BLaER1 (cell line): ENCODE measurements at regions not wholly inside any gene's neighbourhood (a gene's known extent, or its start where the extent isn't known, plus 50 kb on each side); places are given as distances from the start of the nearest gene placed in this dataset.

ENCODE experiments used
- H3K27ac ChIP-seq: shearing (Covaris generic); formaldehyde crosslinking; 2 replicates; pipeline ENCODE4 v1.8.1; 2022
- H3K27me3 ChIP-seq: shearing (Covaris generic); formaldehyde crosslinking; 2 replicates; pipeline ENCODE4 v1.8.1; 2022
- H3K36me3 ChIP-seq: shearing (Covaris generic); formaldehyde crosslinking; 2 replicates; pipeline ENCODE4 v1.8.1; 2022
- H3K4me1 ChIP-seq: shearing (Covaris generic); formaldehyde crosslinking; 2 replicates; pipeline ENCODE4 v1.8.1; 2022
- H3K4me2 ChIP-seq: shearing (Covaris generic); formaldehyde crosslinking; 2 replicates; pipeline ENCODE4 v1.8.1; 2022
- H3K4me3 ChIP-seq: shearing (Covaris generic); formaldehyde crosslinking; 2 replicates; pipeline ENCODE4 v1.8.1; 2022
- H3K9ac ChIP-seq: shearing (Covaris generic); formaldehyde crosslinking; 2 replicates; pipeline ENCODE4 v1.8.1; 2022
- H3K9me3 ChIP-seq: shearing (Covaris generic); formaldehyde crosslinking; 2 replicates; pipeline ENCODE4 v1.8.1; 2022
- H4K20me1 ChIP-seq: shearing (Covaris generic); formaldehyde crosslinking; 2 replicates; pipeline ENCODE4 v1.8.1; 2022
- Cebpa-rat ChIP-seq: shearing (Covaris generic); IDR thresholded peaks from 2 replicates; pipeline ENCODE4 v1.8.1; 2022

GRCh38 chr6:14540276-14540675, 422.7 kb downstream of the CD83 start:
- Histone ChIP-seq H4K20me1 (no peaks in the 10 kb centered on the region), H3K4me2 (no peak overlapping the region), H3K27me3 (no peaks in the 10 kb centered on the region), H3K9ac (no peak overlapping the region), H3K4me3 (no peak overlapping the region), H3K9me3 (no peaks in the 10 kb centered on the region), H3K27ac (no peak overlapping the region), H3K36me3 (no peaks in the 10 kb centered on the region), H3K4me1 (peaks cover 41% of the 10 kb centered on the region)
- TF ChIP-seq Cebpa-rat: no peak

GRCh38 chr6:14540810-14541540, 423.4 kb downstream of the CD83 start:
- Histone ChIP-seq H3K4me3 (no peak overlapping the region), H3K9ac (no peak overlapping the region)

GRCh38 chr6:14542670-14543366, 425.2 kb downstream of the CD83 start:
- peak overlapping the region; percentile 31; the same call in 1 of the 2 replicates for H3K4me2 ChIP-seq
- H4K20me1 ChIP-seq: no peaks in the 10 kb centered on the region
- H3K9me3 ChIP-seq: no peaks in the 10 kb centered on the region
- H3K27ac ChIP-seq: no peak overlapping the region
- H3K36me3 ChIP-seq: no peaks in the 10 kb centered on the region
- H3K9ac ChIP-seq: no peak overlapping the region
- TF ChIP-seq Cebpa-rat: no peak
- H3K27me3 ChIP-seq: no peaks in the 10 kb centered on the region
- peaks cover 49% of the 10 kb centered on the region for H3K4me1 ChIP-seq
- no peak overlapping the region for H3K4me3 ChIP-seq

More at GRCh38 chr6:14540810-14541540, 423.4 kb downstream of the CD83 start:
- Histone ChIP-seq H3K9me3 (no peaks in the 10 kb centered on the region), H3K4me1 (peaks cover 48% of the 10 kb centered on the region), H3K27ac (no peak overlapping the region), H4K20me1 (no peaks in the 10 kb centered on the region), H3K36me3 (no peaks in the 10 kb centered on the region), H3K27me3 (no peaks in the 10 kb centered on the region), H3K4me2 (no peak overlapping the region)
- TF ChIP-seq Cebpa-rat: no peak

DNA sequence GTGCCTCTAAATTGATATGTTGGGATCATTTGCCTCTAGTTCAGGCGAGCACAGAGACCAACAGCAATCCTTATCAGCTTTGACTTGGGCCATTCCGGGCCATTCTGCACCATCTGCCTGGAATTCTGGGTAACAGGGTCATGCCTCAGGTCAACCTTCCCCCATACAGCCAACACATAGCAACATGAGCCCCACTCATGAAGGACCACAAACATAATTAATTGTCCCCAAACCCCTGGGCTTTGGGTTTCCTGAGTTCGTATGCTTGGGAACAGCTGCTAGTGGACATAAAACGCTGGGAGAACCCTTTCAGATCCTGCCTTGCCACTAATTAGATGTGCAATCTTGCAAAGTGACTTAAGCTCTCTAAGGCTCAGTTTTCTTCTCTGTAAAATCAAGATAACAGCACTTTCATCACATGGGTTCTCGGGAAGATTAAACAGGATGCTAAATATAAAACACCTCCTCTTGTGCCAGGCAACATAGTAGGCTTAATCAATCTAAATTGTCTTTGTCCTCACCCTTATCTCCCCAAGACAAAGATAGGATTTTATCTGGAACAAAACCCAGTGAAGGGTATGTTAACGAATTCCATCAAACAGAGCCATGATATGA, 426.5 kb downstream of the CD83 start:
- Histone ChIP-seq H3K9ac (no peak overlapping the region), H3K4me2 (peak overlapping the region; percentile 59), H3K27ac (no peak overlapping the region), H3K36me3 (no peaks in the 10 kb centered on the region), H3K9me3 (no peaks in the 10 kb centered on the region), H3K27me3 (no peaks in the 10 kb centered on the region), H4K20me1 (no peaks in the 10 kb centered on the region), H3K4me1 (peaks cover 49% of the 10 kb centered on the region), H3K4me3 (no peak overlapping the region)
- TF ChIP-seq Cebpa-rat: no peak

GRCh38 chr6:14544666-14545065, 427.1 kb downstream of the CD83 start:
- no peaks in the 10 kb centered on the region for H3K27me3 ChIP-seq
- no peak for TF ChIP-seq Cebpa-rat
- no peaks in the 10 kb centered on the region for H4K20me1 ChIP-seq
- H3K9ac ChIP-seq: no peak overlapping the region
- H3K4me1 ChIP-seq: peaks cover 53% of the 10 kb centered on the region
- no peak overlapping the region for H3K27ac ChIP-seq
- H3K36me3 ChIP-seq: no peaks in the 10 kb centered on the region
- H3K4me2 ChIP-seq: peak overlapping the region; percentile 59
- no peak overlapping the region for H3K4me3 ChIP-seq
- H3K9me3 ChIP-seq: no peaks in the 10 kb centered on the region

- Histone ChIP-seq H3K27ac (no peak overlapping the region), H3K9ac (no peak overlapping the region), H3K4me3 (no peak overlapping the region), H3K4me2 (peak overlapping the region; percentile 59), H3K9me3 (no peaks in the 10 kb centered on the region), H3K36me3 (no peaks in the 10 kb centered on the region), H3K27me3 (no peaks in the 10 kb centered on the region), H4K20me1 (no peaks in the 10 kb centered on the region), H3K4me1 (peaks cover 59% of the 10 kb centered on the region)
- TF ChIP-seq Cebpa-rat: no peak
These were observed 427.9 kb downstream of the CD83 start for GRCh38 chr6:14545496-14545895.

DNA sequence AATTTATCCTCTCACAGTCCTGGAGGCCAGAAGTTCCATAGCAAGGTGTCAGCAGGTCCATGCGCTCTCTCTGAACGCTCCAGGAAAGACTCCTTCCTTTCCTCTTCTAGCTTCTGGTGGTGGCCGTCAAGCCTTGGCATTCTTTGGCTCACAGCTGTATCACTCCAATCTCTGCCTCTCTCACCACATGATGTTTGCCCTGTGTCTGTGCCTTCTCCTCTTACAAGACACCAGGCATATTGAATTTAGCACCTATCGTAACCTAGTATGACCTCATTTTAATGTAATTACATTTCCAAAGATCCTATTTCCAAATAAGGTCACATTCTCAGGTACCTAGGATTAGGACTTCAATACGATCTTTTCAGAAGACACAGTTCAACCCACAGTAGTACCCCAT, 428.5 kb downstream of the CD83 start:
- no peaks in the 10 kb centered on the region for H3K27me3 ChIP-seq

GRCh38 chr6:14547284-14547998, 429.9 kb downstream of the CD83 start:
- H3K36me3 ChIP-seq: no peaks in the 10 kb centered on the region
- no peak overlapping the region for H3K4me2 ChIP-seq
- no peak overlapping the region for H3K27ac ChIP-seq
- H3K4me1 ChIP-seq: peaks cover 57% of the 10 kb centered on the region
- no peak overlapping the region for H3K4me3 ChIP-seq
- TF ChIP-seq Cebpa-rat: no peak
- no peaks in the 10 kb centered on the region for H3K27me3 ChIP-seq
- H3K9me3 ChIP-seq: no peaks in the 10 kb centered on the region
- no peaks in the 10 kb centered on the region for H4K20me1 ChIP-seq
- H3K9ac ChIP-seq: no peak overlapping the region

More for the DNA sequence above, 428.5 kb downstream of the CD83 start:
- no peaks in the 10 kb centered on the region for H3K9me3 ChIP-seq
- H3K27ac ChIP-seq: no peak overlapping the region
- no peaks in the 10 kb centered on the region for H4K20me1 ChIP-seq
- H3K9ac ChIP-seq: no peak overlapping the region
- no peak overlapping the region for H3K4me3 ChIP-seq
- no peaks in the 10 kb centered on the region for H3K36me3 ChIP-seq
- peaks cover 65% of the 10 kb centered on the region for H3K4me1 ChIP-seq
- no peak for TF ChIP-seq Cebpa-rat
- H3K4me2 ChIP-seq: peak overlapping the region; percentile 59; the same call in 1 of the 2 replicates

- Histone ChIP-seq H3K36me3 (no peaks in the 10 kb centered on the region), H3K4me3 (no peak overlapping the region), H3K9me3 (0 out of 2 replicates have a peak, but pooled peaks cover 3% of the 10 kb centered on the region), H3K9ac (no peak overlapping the region), H3K27me3 (no peaks in the 10 kb centered on the region), H3K4me2 (no peak overlapping the region), H3K27ac (no peak overlapping the region), H3K4me1 (peaks cover 39% of the 10 kb centered on the region), H4K20me1 (no peaks in the 10 kb centered on the region)
- no peak for TF ChIP-seq Cebpa-rat
These were observed 431.8 kb downstream of the CD83 start for GRCh38 chr6:14549304-14549770.
